ENCODE measurements at regions not wholly inside any gene's neighbourhood (a gene's known extent, or its start where the extent isn't known, plus 50 kb on each side); places are given as distances from the start of the nearest gene placed in this dataset.
A peak's percentile ranks its signal among the peaks of the same experiment; 100 is the strongest.

DNA sequence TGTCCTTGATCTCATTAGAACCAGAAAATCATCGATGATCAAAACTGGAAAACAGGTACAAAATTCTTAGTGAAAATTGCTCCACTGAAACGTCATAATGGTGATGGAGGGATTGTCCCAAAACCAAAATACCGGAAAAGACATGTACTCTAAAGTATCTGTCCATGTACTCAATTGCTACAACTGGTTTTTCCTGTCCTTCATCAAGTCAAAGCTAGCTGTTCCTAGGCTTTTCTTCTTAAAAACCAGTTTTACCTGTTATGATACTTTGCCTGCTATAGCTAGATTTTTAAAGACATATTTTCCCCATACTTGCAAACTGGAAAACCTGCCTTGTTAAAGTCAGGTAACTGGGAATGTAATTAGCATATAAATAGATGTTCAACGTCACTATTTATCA lies 50.5 kb upstream of the LRRC1 start:
- no peak for DNase-seq

DNA sequence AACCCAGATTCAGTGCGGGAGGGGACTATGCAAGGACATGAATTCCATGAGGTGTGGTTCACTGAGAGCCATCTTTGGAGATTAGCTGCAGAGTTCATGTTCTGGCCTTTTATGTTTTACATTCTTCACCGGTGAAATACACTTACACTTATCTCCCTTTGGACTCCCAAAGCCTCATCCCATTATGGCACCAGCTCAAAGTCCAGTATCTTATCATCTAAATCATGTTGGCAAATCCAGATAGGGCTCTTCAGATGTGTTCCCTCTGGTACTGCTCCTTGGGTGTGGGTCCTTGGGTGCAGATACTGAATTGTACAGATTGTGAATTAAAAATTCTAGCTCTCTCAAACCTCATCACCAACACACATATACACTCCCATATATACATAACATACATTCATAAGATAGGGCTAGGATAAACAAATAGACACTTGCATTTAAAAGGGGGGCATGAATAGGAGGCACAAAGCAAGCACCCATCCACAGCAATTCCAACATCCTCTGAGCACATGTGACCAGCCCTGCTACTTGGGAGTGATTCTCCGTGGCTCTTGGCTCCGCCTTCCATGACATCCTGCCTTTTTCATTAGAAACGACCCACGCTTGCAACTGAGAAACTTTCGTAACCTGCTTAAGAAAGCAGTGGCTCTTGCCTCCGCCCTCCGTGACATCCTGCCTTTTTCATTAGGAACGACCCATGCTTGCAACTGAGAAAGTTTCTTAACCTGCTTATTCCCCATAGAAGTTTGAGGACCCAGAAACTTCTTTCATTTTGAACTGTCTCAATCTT lies 53.6 kb upstream of the LRRC1 start:
- no peak for DNase-seq

DNA sequence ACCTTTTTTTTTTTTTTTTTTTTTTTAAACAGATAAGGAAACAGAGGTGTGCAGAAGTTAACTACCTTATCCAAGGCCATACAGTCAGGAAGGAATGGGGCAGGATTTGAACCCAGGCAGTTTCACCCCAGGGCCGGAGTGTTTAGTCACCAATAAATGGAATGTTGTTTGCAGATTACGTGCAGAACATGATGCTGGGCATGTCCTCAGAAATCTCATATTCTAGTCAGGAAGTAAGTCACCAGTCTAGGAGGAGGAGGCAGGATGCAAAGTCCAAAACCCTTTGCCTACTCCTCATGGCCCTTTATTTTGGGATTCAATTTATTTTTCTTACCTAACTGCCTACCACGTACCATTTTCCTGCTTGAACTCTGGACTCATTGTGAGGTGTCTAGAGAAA lies 57.1 kb upstream of the LRRC1 start:
- DNase-seq, result no peak

DNA sequence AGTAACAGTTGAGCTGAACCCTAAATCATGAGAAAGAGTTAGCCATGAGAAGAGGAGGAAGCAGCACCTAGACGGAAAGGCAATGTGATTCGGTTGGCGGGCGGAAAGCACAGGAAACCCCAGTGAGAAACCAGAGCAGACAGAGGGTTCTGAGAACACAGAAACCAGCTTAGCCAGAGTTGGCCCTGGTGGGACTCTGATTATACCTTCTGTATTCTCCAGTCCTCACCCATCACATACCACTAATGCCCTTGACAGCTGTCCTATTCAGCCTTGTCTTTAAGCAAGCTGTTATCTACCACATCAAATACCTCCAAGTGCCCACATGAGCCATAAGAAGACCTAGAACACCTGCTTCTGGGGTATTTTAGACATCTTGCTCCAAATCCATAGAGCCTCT lies 58.9 kb upstream of the LRRC1 start:
- DNase-seq, result no peak

DNA sequence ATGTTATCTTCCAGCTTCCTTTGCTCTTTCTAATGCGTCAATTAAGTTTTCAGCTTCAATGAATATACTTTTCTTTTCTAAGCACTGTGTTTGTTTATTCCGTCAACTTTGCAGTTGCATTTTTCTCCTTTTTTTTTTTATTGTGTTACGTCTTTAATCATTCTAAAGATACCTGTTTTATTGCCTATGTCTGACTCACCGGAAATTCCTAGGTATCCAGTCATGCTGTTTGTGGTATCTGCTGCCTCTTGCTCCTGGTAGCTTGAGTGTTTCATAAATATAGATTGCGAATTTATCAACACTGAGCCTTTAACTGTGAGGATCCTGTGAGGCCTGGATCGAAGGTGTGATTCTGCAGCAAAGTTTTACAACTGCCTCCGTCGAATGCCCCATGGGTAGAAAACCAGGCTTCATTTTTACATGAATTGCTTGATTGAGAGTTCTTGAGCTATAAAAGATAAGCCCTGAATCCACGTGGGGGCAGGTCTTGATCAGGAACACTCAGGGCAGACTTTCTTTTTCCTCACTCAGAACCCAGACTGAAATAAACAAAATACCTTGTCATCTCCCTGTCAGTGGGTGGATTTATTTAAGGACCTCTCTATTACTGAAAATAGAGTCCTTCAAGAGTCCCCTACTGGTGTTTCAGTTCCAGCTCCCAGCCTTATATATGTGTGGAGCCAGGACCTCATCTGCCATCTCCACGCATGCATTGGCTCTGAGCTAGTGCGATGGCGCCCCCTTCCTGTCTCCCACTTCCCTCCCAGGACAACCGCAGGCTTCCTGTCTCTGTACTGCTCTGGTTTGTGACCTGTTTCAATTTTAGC lies 60.1 kb upstream of the LRRC1 start:
- DNase-seq, result peak; percentile 10

DNA sequence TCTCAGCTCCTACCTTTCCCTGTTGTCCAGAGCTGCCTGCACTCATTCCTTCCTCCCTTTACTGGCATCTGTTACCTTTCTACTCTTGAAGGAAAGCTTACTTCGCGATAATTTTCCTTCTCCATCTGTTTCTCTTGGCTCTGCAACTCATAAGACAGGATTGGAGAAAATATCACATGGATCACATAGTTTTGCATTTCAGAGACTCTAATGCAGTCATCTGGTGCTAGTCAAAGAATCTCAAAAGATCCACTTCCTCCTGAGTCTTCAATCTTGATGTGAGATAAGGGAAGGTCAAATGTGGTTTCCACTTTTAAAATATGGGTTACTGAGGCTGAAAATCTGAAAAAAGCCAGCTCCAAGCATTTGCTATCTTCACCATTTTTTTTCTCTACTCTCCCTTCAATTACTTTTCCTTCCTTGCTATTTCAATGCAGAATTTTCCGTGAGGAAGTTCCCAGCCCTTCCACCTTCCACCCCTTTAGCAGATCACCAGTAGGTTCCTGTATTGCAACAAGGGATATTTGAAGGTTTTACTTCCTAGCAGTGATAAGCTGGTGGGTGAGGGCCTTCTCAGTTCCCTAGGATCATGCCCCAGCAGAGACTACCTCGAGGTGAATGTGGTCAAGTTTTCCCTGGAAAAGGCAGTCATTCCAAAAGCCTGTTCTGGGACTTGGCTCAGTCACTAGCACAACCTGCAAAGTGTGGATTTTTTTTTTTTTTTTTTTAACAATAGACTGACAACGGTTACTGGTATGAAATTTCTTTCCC lies 62.8 kb upstream of the LRRC1 start:
- no peak for DNase-seq

DNA sequence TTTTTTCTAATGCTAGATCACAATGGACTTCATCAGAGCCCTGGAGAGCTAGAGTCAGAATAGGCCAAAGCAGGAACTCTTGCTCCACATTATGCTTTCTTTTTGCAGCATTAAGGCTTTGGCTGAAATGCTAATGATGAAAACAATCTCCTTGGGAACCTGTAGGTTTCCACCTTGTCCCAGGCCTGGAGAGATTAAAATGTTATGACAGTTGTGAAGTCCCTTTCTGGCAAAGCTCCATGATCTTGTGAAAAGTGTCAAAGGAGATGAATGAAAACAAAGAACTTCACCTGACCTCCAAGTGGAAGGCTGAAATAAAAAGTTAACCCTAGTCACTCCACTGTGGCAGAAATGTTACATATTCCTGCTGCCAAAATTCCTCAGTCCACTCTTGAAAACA lies 64.0 kb upstream of the LRRC1 start:
- DNase-seq, result no peak

DNA sequence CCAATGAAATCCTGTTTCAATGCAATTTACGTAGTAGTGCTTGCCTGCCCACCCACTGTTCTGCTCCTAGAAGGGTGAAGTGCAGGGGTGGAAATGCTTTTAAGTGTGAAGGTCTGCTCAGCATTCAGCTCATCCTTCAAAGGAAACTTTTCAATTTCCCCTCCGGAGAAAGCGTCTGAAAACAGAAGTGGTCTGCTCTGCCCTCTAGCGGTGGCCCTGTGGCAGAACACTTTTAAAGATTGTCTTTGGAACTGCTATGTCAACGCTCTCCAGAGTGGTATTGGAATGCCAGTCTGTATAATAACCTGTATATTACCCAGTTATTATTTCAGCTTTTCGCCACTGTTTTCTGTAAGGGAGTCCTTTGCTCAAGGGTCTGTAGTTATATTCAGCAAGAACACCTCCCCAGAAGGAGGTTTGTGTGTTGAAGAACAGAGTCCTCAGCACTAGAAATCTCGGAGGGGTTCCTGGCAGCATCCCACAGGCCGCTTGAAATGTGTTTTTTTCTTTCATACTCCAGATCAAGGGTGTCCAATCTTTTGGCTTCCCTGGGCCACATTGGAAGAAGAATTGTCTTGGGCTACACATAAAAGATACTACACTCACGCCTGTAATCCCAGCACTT lies 63.1 kb upstream of the KLHL31 start:
- DNase-seq, result no peak

DNA sequence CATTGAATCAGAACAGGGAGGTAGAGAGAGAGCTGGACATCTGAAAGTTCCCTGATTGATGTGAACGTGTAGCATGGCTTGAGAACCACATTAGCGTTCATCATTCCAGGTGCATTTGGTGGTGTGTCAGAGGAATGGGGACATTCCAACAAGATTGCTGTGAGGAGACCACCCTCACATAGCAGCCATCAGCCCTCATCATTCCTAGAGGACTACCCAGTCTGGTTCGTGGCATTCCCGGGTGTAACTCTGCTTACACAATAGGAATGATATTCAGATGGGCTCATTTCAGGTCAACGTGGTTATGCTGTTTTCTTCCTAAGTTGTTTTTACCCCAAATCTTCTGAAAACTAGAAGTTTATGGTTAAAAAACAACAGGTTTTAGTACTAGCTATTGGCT lies 62.2 kb upstream of the KLHL31 start:
- no peak for DNase-seq

DNA sequence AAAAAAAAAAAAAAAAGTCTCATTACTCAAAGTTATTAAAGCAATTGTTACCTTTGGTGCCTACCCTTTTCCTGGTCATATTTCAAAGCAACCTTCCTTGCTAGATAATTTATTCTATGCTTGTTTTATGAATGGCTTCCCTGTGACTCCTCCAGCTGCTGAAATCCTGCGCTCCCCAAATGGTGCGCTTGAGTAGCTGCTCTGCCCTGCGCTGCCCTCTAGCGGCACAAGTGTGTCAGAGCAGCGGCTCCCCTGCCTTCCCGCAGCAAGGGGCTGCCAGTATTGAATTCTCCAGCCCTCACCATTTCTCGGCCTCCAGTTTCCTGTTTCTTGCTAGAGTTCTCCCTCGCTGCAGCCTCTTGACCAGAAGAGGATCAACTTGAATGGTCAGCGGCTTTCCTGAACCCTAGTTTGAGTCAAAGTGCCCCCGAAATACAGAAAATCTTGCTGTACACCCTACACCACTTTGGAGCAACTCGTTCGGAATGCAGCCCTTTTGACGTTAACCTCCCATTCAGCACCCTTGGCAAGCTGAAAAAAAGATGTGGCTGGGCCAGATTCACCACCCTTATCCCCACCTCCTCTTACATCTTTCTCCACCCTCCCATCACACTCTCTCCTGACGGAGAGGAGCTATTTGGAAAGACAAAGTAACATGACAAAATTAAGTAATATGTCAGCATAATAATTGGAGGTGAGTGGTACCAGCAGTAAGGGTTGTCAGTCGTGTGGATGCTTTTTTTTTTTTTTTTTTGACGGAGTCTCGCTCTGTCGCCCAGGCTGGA lies 60.4 kb upstream of the KLHL31 start:
- DNase-seq, result peak; percentile 38

DNA sequence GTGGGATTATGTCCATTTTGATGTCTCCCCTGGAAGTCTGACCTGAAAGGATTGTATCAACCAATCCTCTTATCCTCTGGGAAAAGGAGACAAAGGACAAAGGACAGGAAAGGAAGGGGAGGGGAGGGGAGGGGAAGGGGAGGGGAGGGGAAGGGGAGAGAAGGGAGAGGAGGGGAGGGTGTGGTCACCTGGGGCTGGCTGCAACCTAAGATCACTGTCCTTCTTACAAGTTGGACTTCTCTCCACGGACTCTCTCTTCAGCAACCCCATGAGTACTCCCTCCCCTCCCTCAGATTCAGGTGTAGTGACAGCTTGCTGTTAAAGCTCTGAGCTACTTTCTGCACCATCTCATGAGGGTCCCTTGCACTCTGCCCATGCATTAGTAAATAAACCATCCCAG lies 58.9 kb upstream of the KLHL31 start:
- no peak for DNase-seq

DNA sequence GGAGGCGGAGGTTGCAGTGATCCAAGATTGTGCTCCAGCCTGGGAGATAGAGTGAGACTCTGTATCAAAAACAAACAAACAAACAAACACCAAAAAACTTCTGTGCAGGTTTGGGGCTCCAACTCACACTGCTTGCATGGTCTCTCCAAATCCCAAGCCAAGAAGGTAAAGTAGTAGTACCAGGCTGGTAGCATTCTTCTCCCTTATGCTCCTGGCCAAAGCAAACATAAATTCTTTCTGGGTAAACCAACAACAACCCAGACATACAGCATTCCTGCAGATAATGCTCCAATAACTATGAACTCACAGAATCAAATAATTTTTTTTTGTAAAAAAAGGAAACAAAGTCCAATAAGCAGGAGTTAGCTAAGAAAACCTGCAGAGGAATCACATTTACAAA lies 57.8 kb upstream of the KLHL31 start:
- DNase-seq, result no peak

DNA sequence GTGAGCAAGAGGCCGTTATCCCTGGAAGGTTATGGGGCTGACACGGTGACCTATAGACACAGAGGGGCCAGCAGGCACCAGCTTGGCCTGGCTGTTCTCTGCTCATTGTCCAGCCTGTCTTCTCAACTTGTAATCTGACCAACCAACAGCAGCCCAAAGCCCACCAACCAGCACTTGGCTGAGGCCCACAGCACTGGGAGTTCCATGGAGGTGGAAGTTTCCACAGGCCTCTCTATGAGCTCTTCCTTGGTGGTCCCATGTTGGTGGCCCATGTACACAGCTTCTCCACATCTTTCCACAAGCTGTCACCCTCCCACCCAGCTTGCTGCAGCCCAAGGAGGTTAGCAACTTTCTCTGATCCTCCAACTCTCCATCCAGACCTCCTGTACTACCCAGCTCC lies 56.2 kb upstream of the KLHL31 start:
- DNase-seq, result no peak

DNA sequence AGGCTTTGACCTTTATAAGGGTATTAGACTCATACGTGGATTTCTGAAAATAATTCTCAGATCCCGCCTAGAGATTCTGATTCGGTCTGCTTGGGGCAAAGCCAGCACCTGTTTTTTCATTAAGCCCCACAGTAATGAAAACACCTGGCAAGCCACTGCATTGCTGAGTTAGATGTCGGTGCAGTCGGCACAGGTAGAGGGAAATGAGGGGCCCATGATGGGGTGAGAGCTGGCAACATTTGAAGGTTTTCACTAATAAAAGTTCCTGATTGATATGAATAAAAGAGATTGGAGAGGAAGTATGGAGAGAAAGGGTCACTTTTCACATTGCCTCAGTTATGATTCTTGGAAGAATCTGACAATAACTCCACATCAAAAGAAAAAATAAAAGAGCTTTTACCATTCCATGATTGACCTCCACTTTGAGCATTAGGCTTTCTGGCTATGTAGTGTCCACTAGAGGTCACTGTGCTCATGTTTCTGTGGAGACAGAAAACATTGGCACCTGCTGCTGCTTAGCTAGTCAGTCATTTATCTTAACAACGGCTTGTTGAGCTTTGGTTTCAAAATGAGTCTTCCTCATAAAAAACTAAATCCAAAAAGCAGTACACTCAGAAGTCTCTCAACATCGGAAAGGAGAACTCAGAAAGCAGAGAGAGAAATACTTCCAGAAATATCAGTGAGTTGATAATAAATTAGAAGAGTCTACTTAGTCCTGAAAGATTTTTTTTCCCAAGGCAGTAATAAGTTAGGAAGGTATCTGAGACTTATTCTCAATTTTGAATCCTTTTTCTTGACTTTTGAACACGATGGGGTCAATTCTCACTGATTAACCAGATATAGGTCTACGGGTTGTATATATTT lies 53.3 kb upstream of the KLHL31 start:
- no peak for DNase-seq

DNA sequence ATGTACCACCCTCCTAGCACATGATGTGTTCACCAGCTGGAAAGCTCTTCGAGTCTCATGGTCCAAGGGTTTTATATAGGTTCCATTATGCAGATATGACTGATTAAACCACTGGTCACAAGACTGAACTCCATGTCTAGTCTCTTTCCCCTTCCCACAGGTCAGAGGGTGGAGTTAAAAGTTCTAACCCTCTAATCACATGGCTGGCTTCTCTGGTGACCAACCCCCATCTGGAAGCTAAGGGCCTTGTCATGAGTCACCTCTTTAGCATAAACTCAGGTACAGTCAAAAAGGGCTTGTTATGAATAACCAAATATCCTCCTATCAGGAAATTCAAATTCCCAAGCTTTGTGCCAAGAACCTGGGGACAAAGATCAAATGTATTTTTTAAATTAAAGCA lies 52.0 kb upstream of the KLHL31 start:
- DNase-seq, result no peak

DNA sequence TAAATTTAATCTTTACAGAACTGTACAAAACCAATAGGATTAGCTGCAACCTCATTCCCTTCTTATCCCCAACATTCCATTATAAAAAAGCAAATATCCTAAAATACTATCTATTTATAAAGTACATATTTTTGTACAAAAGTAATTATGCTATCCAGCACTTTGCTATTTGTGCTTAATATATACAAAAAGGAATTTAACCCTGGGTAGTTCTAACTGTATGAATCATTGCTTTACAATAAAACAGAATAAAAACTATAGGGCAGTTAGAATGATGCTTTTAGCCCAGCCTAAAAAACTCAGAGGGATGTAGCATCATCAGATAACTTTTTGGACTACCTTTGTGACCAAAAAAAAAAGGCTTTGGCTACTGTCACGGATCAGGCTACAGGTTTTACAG lies 49.9 kb upstream of the KLHL31 start:
- no peak for DNase-seq

All from NK-92 treated with Interleukin-12 subunit alpha and Interleukin-12 subunit beta, amount 100 ng/mL, for 24 hours (cell line).